HL-60 (cell line): ENCODE measurements at regions not wholly inside any gene's neighbourhood (a gene's known extent, or its start where the extent isn't known, plus 50 kb on each side); places are given as distances from the start of the nearest gene placed in this dataset.

Experiments used
- POLR2AphosphoS5 ChIP-seq: IDR thresholded peaks from 2 replicates; pipeline ENCODE4 v1.6.1; 2012; ENCODE audit warnings: low read depth
- REST ChIP-seq: IDR thresholded peaks from 2 replicates; pipeline ENCODE4 v1.6.1; 2012; ENCODE audit warnings: low read depth; ENCODE audit not compliant: insufficient replicate concordance
- TF ChIP-seq, protein P1 (sequence below): IDR thresholded peaks from one replicate; pipeline ENCODE4 v1.5.1; 2011; ENCODE audit warnings: low read length, control low read depth, inconsistent platforms; ENCODE audit not compliant: insufficient read depth

- TF ChIP-seq, protein P1, sequence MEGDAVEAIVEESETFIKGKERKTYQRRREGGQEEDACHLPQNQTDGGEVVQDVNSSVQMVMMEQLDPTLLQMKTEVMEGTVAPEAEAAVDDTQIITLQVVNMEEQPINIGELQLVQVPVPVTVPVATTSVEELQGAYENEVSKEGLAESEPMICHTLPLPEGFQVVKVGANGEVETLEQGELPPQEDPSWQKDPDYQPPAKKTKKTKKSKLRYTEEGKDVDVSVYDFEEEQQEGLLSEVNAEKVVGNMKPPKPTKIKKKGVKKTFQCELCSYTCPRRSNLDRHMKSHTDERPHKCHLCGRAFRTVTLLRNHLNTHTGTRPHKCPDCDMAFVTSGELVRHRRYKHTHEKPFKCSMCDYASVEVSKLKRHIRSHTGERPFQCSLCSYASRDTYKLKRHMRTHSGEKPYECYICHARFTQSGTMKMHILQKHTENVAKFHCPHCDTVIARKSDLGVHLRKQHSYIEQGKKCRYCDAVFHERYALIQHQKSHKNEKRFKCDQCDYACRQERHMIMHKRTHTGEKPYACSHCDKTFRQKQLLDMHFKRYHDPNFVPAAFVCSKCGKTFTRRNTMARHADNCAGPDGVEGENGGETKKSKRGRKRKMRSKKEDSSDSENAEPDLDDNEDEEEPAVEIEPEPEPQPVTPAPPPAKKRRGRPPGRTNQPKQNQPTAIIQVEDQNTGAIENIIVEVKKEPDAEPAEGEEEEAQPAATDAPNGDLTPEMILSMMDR: no peak
- no peak for TF ChIP-seq POLR2AphosphoS5
- no peak for TF ChIP-seq REST
Measured at GRCh38 chr20:57092900-57093530, 173.4 kb downstream of the BMP7 start.
